Activated CD8-positive, alpha-beta memory T cell treated with anti-CD3 and anti-CD28 coated beads, Interleukin-2, amount 10 ng/mL, durations not matched to agents 7 days and 5 days (primary cell): ENCODE measurements at regions not wholly inside any gene's neighbourhood (a gene's known extent, or its start where the extent isn't known, plus 50 kb on each side); places are given as distances from the start of the nearest gene placed in this dataset.
"Not testable (repeated sequence)": the region's sequence is repeated elsewhere in the genome, so short reads cannot be mapped to it uniquely, and the experiment has no call there.

Source experiments
- ATAC-seq: fragments of 150-1000 bp; cut with Tn5 transposase; one replicate; pipeline ENCODE4 v1.10.0; 2021; ENCODE audit warnings: moderate library complexity
- CTCF ChIA-PET: fragments of 350-600 bp; sonication (Branson Sonifier 250); formaldehyde crosslinking; loops from one replicate; lab custom pipeline; 2021; ENCODE audit warnings: antibody characterized with exemption; lab: Charles Lee
- DNase-seq: peaks from one replicate; pipeline ENCODE4 v3.0.0-alpha.2; 2020
- H3K27ac Mint-ChIP-seq: one replicate; pipeline ENCODE4 v1.8.0; 2021; ENCODE audit warnings: mild to moderate bottlenecking, mixed read lengths
- H3K27me3 Mint-ChIP-seq: one replicate; pipeline ENCODE4 v1.8.0; 2021; ENCODE audit warnings: mixed read lengths
- H3K36me3 Mint-ChIP-seq: one replicate; pipeline ENCODE4 v1.8.0; 2021; ENCODE audit warnings: mild to moderate bottlenecking, mixed read lengths
- H3K4me1 Mint-ChIP-seq: one replicate; pipeline ENCODE4 v1.8.0; 2021; ENCODE audit warnings: mixed read lengths
- H3K4me3 Mint-ChIP-seq: one replicate; pipeline ENCODE4 v1.8.0; 2021; ENCODE audit warnings: mild to moderate bottlenecking, moderate library complexity, mixed read lengths
- H3K9me3 Mint-ChIP-seq: one replicate; pipeline ENCODE4 v1.8.0; 2022; ENCODE audit warnings: low read depth, mixed read lengths

- Mint-ChIP-seq H3K27me3 (no peaks in the 10 kb centered on the region), H3K36me3 (no peaks in the 10 kb centered on the region), H3K4me1 (peaks cover 9% of the 10 kb centered on the region), H3K27ac (no peak overlapping the region), H3K9me3 (no peaks in the 10 kb centered on the region), H3K4me3 (peak overlapping the region; percentile 41)
- CTCF ChIA-PET = no interaction called here
- ATAC-seq = no peak
- DNase-seq = no peak
These were observed 216.5 kb downstream of the RAB11FIP2 start for GRCh38 chr10:117830205-117830604.

- Mint-ChIP-seq H3K27ac (peak overlapping the region; percentile 13), H3K36me3 (no peaks in the 10 kb centered on the region), H3K4me1 (peaks cover 9% of the 10 kb centered on the region), H3K9me3 (no peaks in the 10 kb centered on the region), H3K27me3 (no peaks in the 10 kb centered on the region), H3K4me3 (peak overlapping the region; percentile 41)
- ATAC-seq (no peak), DNase-seq (peak; percentile 44)
- CTCF ChIA-PET = no interaction called here
These were observed 215.9 kb downstream of the RAB11FIP2 start for GRCh38 chr10:117830787-117831212.

GRCh38 chr10:117838500-117839498 is 207.9 kb downstream of the RAB11FIP2 start:
- CTCF ChIA-PET, H3K4me3 Mint-ChIP-seq, DNase-seq, H3K36me3 Mint-ChIP-seq, H3K27ac Mint-ChIP-seq, H3K9me3 Mint-ChIP-seq, H3K4me1 Mint-ChIP-seq, H3K27me3 Mint-ChIP-seq, ATAC-seq: not testable (repeated sequence)

- DNase-seq, H3K27me3 Mint-ChIP-seq, H3K9me3 Mint-ChIP-seq, H3K36me3 Mint-ChIP-seq, CTCF ChIA-PET, H3K4me1 Mint-ChIP-seq, ATAC-seq, H3K4me3 Mint-ChIP-seq, H3K27ac Mint-ChIP-seq: not testable (repeated sequence)
These were observed 190.3 kb downstream of the RAB11FIP2 start for GRCh38 chr10:117856426-117856825.

GRCh38 chr10:117860135-117860534 is 186.6 kb downstream of the RAB11FIP2 start:
- ATAC-seq (no peak), DNase-seq (no peak)
- Mint-ChIP-seq H3K4me1 (no peaks in the 10 kb centered on the region), H3K36me3 (no peaks in the 10 kb centered on the region), H3K27me3 (peaks cover 5% of the 10 kb centered on the region), H3K9me3 (no peaks in the 10 kb centered on the region), H3K27ac (no peak overlapping the region), H3K4me3 (no peak overlapping the region)
- CTCF ChIA-PET = interaction anchor here (0.7 kb wide), 1 partner anchor 380 kb away, joined by 3 read pairs; no protein-coding TSS in a partner anchor

- Mint-ChIP-seq H3K4me1 (no peaks in the 10 kb centered on the region), H3K27ac (no peak overlapping the region), H3K36me3 (no peaks in the 10 kb centered on the region), H3K9me3 (no peaks in the 10 kb centered on the region), H3K27me3 (peaks cover 2% of the 10 kb centered on the region), H3K4me3 (no peak overlapping the region)
- CTCF ChIA-PET = interaction anchor here (0.7 kb wide), 1 partner anchor 380 kb away, joined by 3 read pairs; no protein-coding TSS in a partner anchor
- DNase-seq = no peak
- ATAC-seq = no peak
These were observed 185.9 kb downstream of the RAB11FIP2 start for GRCh38 chr10:117860823-117861222.

- Mint-ChIP-seq H3K27me3 (peaks cover 2% of the 10 kb centered on the region), H3K4me1 (no peaks in the 10 kb centered on the region), H3K36me3 (no peaks in the 10 kb centered on the region), H3K27ac (no peak overlapping the region), H3K9me3 (no peaks in the 10 kb centered on the region), H3K4me3 (no peak overlapping the region)
- ATAC-seq = no peak
- CTCF ChIA-PET = no interaction called here
- no peak for DNase-seq
These were observed 185.4 kb downstream of the RAB11FIP2 start for GRCh38 chr10:117861329-117861728.

GRCh38 chr10:117863771-117864170 is 183.0 kb downstream of the RAB11FIP2 start:
- Mint-ChIP-seq H3K4me1 (no peaks in the 10 kb centered on the region), H3K36me3 (no peaks in the 10 kb centered on the region), H3K27ac (no peak overlapping the region), H3K9me3 (no peaks in the 10 kb centered on the region), H3K27me3 (no peaks in the 10 kb centered on the region), H3K4me3 (no peak overlapping the region)
- DNase-seq (no peak), ATAC-seq (no peak)
- CTCF ChIA-PET = no interaction called here

GRCh38 chr10:117865945-117866344 is 180.8 kb downstream of the RAB11FIP2 start:
- no peak overlapping the region for H3K27ac Mint-ChIP-seq
- no peaks in the 10 kb centered on the region for H3K9me3 Mint-ChIP-seq
- no peaks in the 10 kb centered on the region for H3K27me3 Mint-ChIP-seq
- no peaks in the 10 kb centered on the region for H3K36me3 Mint-ChIP-seq
- H3K4me3 Mint-ChIP-seq = no peak overlapping the region
- DNase-seq (no peak), ATAC-seq (no peak)
- no peaks in the 10 kb centered on the region for H3K4me1 Mint-ChIP-seq
- CTCF ChIA-PET = no interaction called here

- no peak overlapping the region for H3K27ac Mint-ChIP-seq
- no peaks in the 10 kb centered on the region for H3K27me3 Mint-ChIP-seq
- H3K36me3 Mint-ChIP-seq = no peaks in the 10 kb centered on the region
- ATAC-seq (no peak), DNase-seq (no peak)
- H3K4me1 Mint-ChIP-seq = no peaks in the 10 kb centered on the region
- no peaks in the 10 kb centered on the region for H3K9me3 Mint-ChIP-seq
- CTCF ChIA-PET = no interaction called here
- no peak overlapping the region for H3K4me3 Mint-ChIP-seq
These were observed 178.6 kb downstream of the RAB11FIP2 start for GRCh38 chr10:117868151-117868550.

- no peak for DNase-seq
- CTCF ChIA-PET = no interaction called here
- H3K27ac Mint-ChIP-seq = no peak overlapping the region
- H3K9me3 Mint-ChIP-seq = no peaks in the 10 kb centered on the region
- no peak overlapping the region for H3K4me3 Mint-ChIP-seq
- H3K36me3 Mint-ChIP-seq = no peaks in the 10 kb centered on the region
- H3K4me1 Mint-ChIP-seq = no peaks in the 10 kb centered on the region
- no peak for ATAC-seq
- no peaks in the 10 kb centered on the region for H3K27me3 Mint-ChIP-seq
These were observed 170.9 kb downstream of the RAB11FIP2 start for GRCh38 chr10:117875793-117876192.

- H3K4me3 Mint-ChIP-seq = no peak overlapping the region
- CTCF ChIA-PET = no interaction called here
- ATAC-seq = no peak
- no peak for DNase-seq
- no peaks in the 10 kb centered on the region for H3K4me1 Mint-ChIP-seq
- no peaks in the 10 kb centered on the region for H3K27me3 Mint-ChIP-seq
- no peaks in the 10 kb centered on the region for H3K9me3 Mint-ChIP-seq
- no peak overlapping the region for H3K27ac Mint-ChIP-seq
- H3K36me3 Mint-ChIP-seq = no peaks in the 10 kb centered on the region
These were observed 170.5 kb downstream of the RAB11FIP2 start for GRCh38 chr10:117876210-117876609.

- ATAC-seq (no peak), DNase-seq (no peak)
- no peak overlapping the region for H3K4me3 Mint-ChIP-seq
- H3K9me3 Mint-ChIP-seq = no peaks in the 10 kb centered on the region
- no peaks in the 10 kb centered on the region for H3K36me3 Mint-ChIP-seq
- CTCF ChIA-PET = no interaction called here
- no peaks in the 10 kb centered on the region for H3K4me1 Mint-ChIP-seq
- H3K27me3 Mint-ChIP-seq = no peaks in the 10 kb centered on the region
- H3K27ac Mint-ChIP-seq = no peak overlapping the region
These were observed 168.1 kb downstream of the RAB11FIP2 start for GRCh38 chr10:117878626-117879025.

- no peak for DNase-seq
These were observed 162.6 kb downstream of the RAB11FIP2 start for GRCh38 chr10:117884093-117884492.

More at GRCh38 chr10:117884093-117884492, 162.6 kb downstream of the RAB11FIP2 start:
- no peaks in the 10 kb centered on the region for H3K4me1 Mint-ChIP-seq
- no peaks in the 10 kb centered on the region for H3K36me3 Mint-ChIP-seq
- H3K27ac Mint-ChIP-seq = no peak overlapping the region
- ATAC-seq = no peak
- CTCF ChIA-PET = no interaction called here
- H3K9me3 Mint-ChIP-seq = no peaks in the 10 kb centered on the region
- H3K27me3 Mint-ChIP-seq = peaks cover 5% of the 10 kb centered on the region
- no peak overlapping the region for H3K4me3 Mint-ChIP-seq
